GM23338 (cell line): ENCODE measurements at regions not wholly inside any gene's neighbourhood (a gene's known extent, or its start where the extent isn't known, plus 50 kb on each side); places are given as distances from the start of the nearest gene placed in this dataset.
"Not testable (repeated sequence)": the region's sequence is repeated elsewhere in the genome, so short reads cannot be mapped to it uniquely, and the experiment has no call there.

Experiments
- CREB1 ChIP-seq: fragments of 250-450 bp; sonication (Bioruptor Pico); IDR thresholded peaks from 2 replicates; pipeline ENCODE4 v1.5.0; 2020; ENCODE audit warnings: low read depth, mild to moderate bottlenecking, moderate library complexity
- CTCF ChIP-seq, 2 experiments: fragments of 200-600 bp in 1 of 2; sonication (generic) in 1 of 2; conservative IDR thresholded peaks; 2 replicates each; pipeline versions ENCODE4 v1.5.1 to v1.6.1; 2016 to 2017; ENCODE audit warnings: antibody characterized with exemption in 2 of 2, low read depth in 2 of 2, mild to moderate bottlenecking in 2 of 2, moderate library complexity in 1 of 2
- ETS1 ChIP-seq: IDR thresholded peaks from 2 replicates; pipeline ENCODE4 v1.6.1; 2016; ENCODE audit warnings: antibody characterized with exemption
- EZH2 ChIP-seq: fragments of 200-600 bp; sonication (generic); IDR thresholded peaks from one replicate; pipeline ENCODE4 v1.8.0; 2017; ENCODE audit warnings: antibody characterized with exemption, mild to moderate bottlenecking, low read depth; ENCODE audit not compliant: unreplicated experiment
- EZH2phosphoT487 ChIP-seq: fragments of 200-600 bp; sonication (generic); IDR thresholded peaks from one replicate; pipeline ENCODE4 v1.8.1; 2018; ENCODE audit warnings: antibody characterized with exemption; ENCODE audit not compliant: unreplicated experiment
- JUNB ChIP-seq: IDR thresholded peaks from one replicate; pipeline ENCODE4 v1.6.1; 2016; ENCODE audit warnings: antibody characterized with exemption; ENCODE audit not compliant: unreplicated experiment
- NANOG ChIP-seq: IDR thresholded peaks from 2 replicates; pipeline ENCODE4 v1.6.1; 2016; ENCODE audit warnings: antibody characterized with exemption, borderline replicate concordance
- POLR2AphosphoS5 ChIP-seq: IDR thresholded peaks from 2 replicates; pipeline ENCODE4 v1.6.1; 2016; ENCODE audit warnings: antibody characterized with exemption, low read depth
- REST ChIP-seq: IDR thresholded peaks from one replicate; pipeline ENCODE4 v1.6.1; 2018; ENCODE audit warnings: antibody characterized with exemption; ENCODE audit not compliant: unreplicated experiment
- STAT1 ChIP-seq: IDR thresholded peaks from one replicate; pipeline ENCODE4 v1.6.1; 2016; ENCODE audit warnings: antibody characterized with exemption; ENCODE audit not compliant: unreplicated experiment
- ZNF114 ChIP-seq: fragments of 250-450 bp; sonication (Bioruptor Pico); IDR thresholded peaks from 2 replicates; pipeline ENCODE4 v1.5.0; 2020; ENCODE audit warnings: mild to moderate bottlenecking, moderate library complexity
- ZNF331 ChIP-seq: fragments of 250-450 bp; sonication (Bioruptor Pico); IDR thresholded peaks from 2 replicates; pipeline ENCODE4 v1.5.0; 2020; ENCODE audit warnings: low read depth, mild to moderate bottlenecking, moderate library complexity

GRCh38 chr6:12549445-12549844, 167.1 kb upstream of the PHACTR1 start:
- not testable (repeated sequence) for TF ChIP-seq CREB1 (CRISPR knock-in tag); CTCF (conservative IDR thresholded peaks at IDR 0.05; ENCODE audit: low read depth in 2 of 2); EZH2; EZH2phosphoT487; POLR2AphosphoS5; ETS1; STAT1; REST; JUNB; ZNF114 (CRISPR knock-in tag); NANOG; ZNF331 (CRISPR knock-in tag)
